Mesenchymal stem cell (in vitro differentiated cells and primary cell): ENCODE measurements at regions not wholly inside any gene's neighbourhood (a gene's known extent, or its start where the extent isn't known, plus 50 kb on each side); places are given as distances from the start of the nearest gene placed in this dataset.
A peak's percentile ranks its signal among the peaks of the same experiment; 100 is the strongest.

Experiments
- DNase-seq: peaks from one replicate; pipeline ENCODE4 v3.0.0-alpha.2; 2013
- H2AFZ ChIP-seq: one replicate; pipeline ENCODE4 v1.6.1; 2013; ENCODE audit warnings: low read depth, mild to moderate bottlenecking, control low read depth, inconsistent platforms, low read length, moderate library complexity
- H2AK5ac ChIP-seq: 2 replicates; pipeline ENCODE4 v1.6.1; 2013; ENCODE audit warnings: low read length, moderate library complexity, mild to moderate bottlenecking, inconsistent platforms; ENCODE audit not compliant: severe bottlenecking
- H2BK120ac ChIP-seq: one replicate; pipeline ENCODE4 v1.6.1; 2013; ENCODE audit warnings: low read depth, mild to moderate bottlenecking, inconsistent platforms, low read length, moderate library complexity
- H2BK12ac ChIP-seq, 2 experiments: one replicate each; pipeline ENCODE4 v1.6.1; 2013; ENCODE audit warnings: inconsistent platforms in 2 of 2, low read length in 2 of 2, mild to moderate bottlenecking in 2 of 2, moderate library complexity in 2 of 2, control low read depth in 1 of 2
- H2BK15ac ChIP-seq: one replicate; pipeline ENCODE4 v1.6.1; 2013; ENCODE audit warnings: mild to moderate bottlenecking, low read depth, inconsistent platforms; ENCODE audit not compliant: poor library complexity, severe bottlenecking
- H2BK5ac ChIP-seq: 2 replicates; pipeline ENCODE4 v1.6.1; 2013; ENCODE audit warnings: low read depth, mild to moderate bottlenecking, low read length, control low read depth, inconsistent platforms; ENCODE audit not compliant: poor library complexity, severe bottlenecking
- H3K14ac ChIP-seq, 2 experiments: one replicate each; pipeline ENCODE4 v1.6.1; 2013; ENCODE audit warnings: inconsistent platforms in 2 of 2, low read length in 2 of 2, control low read depth in 1 of 2, mild to moderate bottlenecking in 1 of 2, moderate library complexity in 1 of 2
- H3K18ac ChIP-seq, 2 experiments: one replicate each; pipeline ENCODE4 v1.6.1; 2013; ENCODE audit warnings: inconsistent platforms in 2 of 2, low read length in 2 of 2, control low read depth in 1 of 2, low read depth in 1 of 2, mild to moderate bottlenecking in 1 of 2
- H3K23ac ChIP-seq, 2 experiments: one replicate each; pipeline ENCODE4 v1.6.1; 2013; ENCODE audit warnings: inconsistent platforms in 2 of 2, low read length in 2 of 2, mild to moderate bottlenecking in 2 of 2, moderate library complexity in 2 of 2, control low read depth in 1 of 2
- H3K27ac ChIP-seq: 2 replicates; pipeline ENCODE4 v1.5.1; 2013; ENCODE audit warnings: mild to moderate bottlenecking, moderate library complexity, low read length, control low read depth, inconsistent platforms; ENCODE audit not compliant: poor library complexity, severe bottlenecking
- H3K27me3 ChIP-seq, 2 experiments: 2 replicates each; pipeline versions ENCODE4 v1.6.1 to v1.7.0; 2013; ENCODE audit warnings: low read length in 2 of 2, mild to moderate bottlenecking in 2 of 2, moderate library complexity in 2 of 2, control low read depth in 1 of 2, inconsistent platforms in 1 of 2; ENCODE audit not compliant: control insufficient read depth in 1 of 2, insufficient read depth in 1 of 2
- H3K36me3 ChIP-seq, 2 experiments: 2 replicates each; pipeline versions ENCODE4 v1.6.1 to v1.7.0; 2013; ENCODE audit warnings: low read length in 2 of 2, control low read depth in 1 of 2, inconsistent platforms in 1 of 2, low read depth in 1 of 2, mild to moderate bottlenecking in 1 of 2; ENCODE audit not compliant: insufficient read depth in 2 of 2, control insufficient read depth in 1 of 2
- H3K4ac ChIP-seq, 2 experiments: one replicate each; pipeline ENCODE4 v1.6.1; 2013; ENCODE audit warnings: inconsistent platforms in 2 of 2, low read length in 2 of 2, mild to moderate bottlenecking in 2 of 2, moderate library complexity in 2 of 2, control low read depth in 1 of 2, low read depth in 1 of 2
- H3K4me1 ChIP-seq: 2 replicates; pipeline ENCODE4 v1.6.1; 2013; ENCODE audit warnings: low read depth, low read length, control low read depth; ENCODE audit not compliant: control insufficient read depth, insufficient read depth
- H3K4me2 ChIP-seq: 2 replicates; pipeline ENCODE4 v1.6.1; 2013; ENCODE audit warnings: low read length, mild to moderate bottlenecking, inconsistent platforms; ENCODE audit not compliant: poor library complexity, severe bottlenecking
- H3K4me3 ChIP-seq, 2 experiments: 2 replicates each; pipeline versions ENCODE4 v1.5.1 to v1.7.0; 2013; ENCODE audit warnings: low read length in 2 of 2, mild to moderate bottlenecking in 2 of 2, control low read depth in 1 of 2, low read depth in 1 of 2; ENCODE audit not compliant: insufficient read depth in 1 of 2
- H3K79me1 ChIP-seq: replicated peaks from 2 replicates; pipeline ENCODE4 v1.6.1; 2013; ENCODE audit warnings: mild to moderate bottlenecking, control low read depth, low read length, inconsistent platforms; ENCODE audit not compliant: poor library complexity, severe bottlenecking
- H3K9ac ChIP-seq: 2 replicates; pipeline ENCODE4 v1.7.0; 2013; ENCODE audit warnings: mild to moderate bottlenecking, low read length, moderate library complexity
- H3K9me3 ChIP-seq: 2 replicates; pipeline ENCODE4 v1.7.0; 2013; ENCODE audit warnings: mild to moderate bottlenecking, low read length; ENCODE audit not compliant: control insufficient read depth
- H4K8ac ChIP-seq: one replicate; pipeline ENCODE4 v1.6.1; 2013; ENCODE audit warnings: inconsistent platforms, mild to moderate bottlenecking, low read length, moderate library complexity
- H4K91ac ChIP-seq: one replicate; pipeline ENCODE4 v1.6.1; 2013; ENCODE audit warnings: mild to moderate bottlenecking, low read length, inconsistent platforms
- WGBS: methylation state at CpG from one replicate; pipeline ENCODE4 v1.1.7; 2013; ENCODE audit warnings: mixed read lengths; 5-methylcytosine and 5-hydroxymethylcytosine counted together

DNA sequence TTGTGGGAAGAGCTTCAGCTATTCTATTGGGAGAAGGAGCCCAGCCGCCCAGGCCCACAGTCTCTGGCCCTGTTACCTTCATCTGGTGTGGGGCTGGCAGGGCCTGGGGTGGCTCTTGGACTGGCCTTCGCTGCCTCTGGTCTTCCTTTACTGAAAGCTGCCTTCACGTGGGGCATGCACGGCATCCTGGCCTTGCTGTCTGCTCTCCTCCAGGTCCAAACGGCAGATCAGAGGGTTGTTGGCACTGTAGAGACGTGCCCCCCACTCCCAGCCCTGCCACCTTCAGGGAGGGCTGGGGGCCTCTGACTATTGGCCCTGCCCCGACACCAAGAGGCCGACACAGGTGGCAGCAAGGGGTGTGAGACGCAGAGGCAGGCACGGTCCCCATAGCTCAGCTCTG, 291.3 kb upstream of the IRX1 start:
- H3K18ac ChIP-seq: no peak overlapping the region
- H3K79me1 ChIP-seq: no peaks in the 10 kb centered on the region
- no peak overlapping the region for H3K14ac ChIP-seq
- H4K91ac ChIP-seq: no peak overlapping the region
- no peaks in the 10 kb centered on the region for H3K4me1 ChIP-seq
- no peak overlapping the region for H2BK5ac ChIP-seq
- no peak overlapping the region for H2BK12ac ChIP-seq
- H3K27me3 ChIP-seq: no peaks in the 10 kb centered on the region
- H2BK15ac ChIP-seq: no peak overlapping the region
- WGBS: 71% methylated on average over 10 of the region's 10 CpGs
- no peak overlapping the region for H4K8ac ChIP-seq
- H3K4me2 ChIP-seq: no peak overlapping the region
- H3K9ac ChIP-seq: peak overlapping the region; percentile 26
- H2AFZ ChIP-seq: no peak overlapping the region
- H3K27ac ChIP-seq: no peak overlapping the region
- no peak overlapping the region for H3K4me3 ChIP-seq
- H3K9me3 ChIP-seq: no peaks in the 10 kb centered on the region
- H2AK5ac ChIP-seq: no peak overlapping the region
- no peak overlapping the region for H2BK120ac ChIP-seq
- H3K36me3 ChIP-seq: no peaks in the 10 kb centered on the region
- no peak for DNase-seq
- H3K4ac ChIP-seq: no peak overlapping the region
- no peak overlapping the region for H3K23ac ChIP-seq

- 84% methylated on average over 2 of the region's 3 CpGs for WGBS
- no peaks in the 10 kb centered on the region for H3K4me1 ChIP-seq
- peak overlapping the region; percentile 26 for H3K9ac ChIP-seq
- no peak overlapping the region for H3K14ac ChIP-seq
- no peak overlapping the region for H3K4me2 ChIP-seq
- H2BK12ac ChIP-seq: no peak overlapping the region
- H4K8ac ChIP-seq: no peak overlapping the region
- H3K9me3 ChIP-seq: no peaks in the 10 kb centered on the region
- H3K79me1 ChIP-seq: no peaks in the 10 kb centered on the region
- H2BK120ac ChIP-seq: no peak overlapping the region
- H2AFZ ChIP-seq: no peak overlapping the region
- no peak overlapping the region for H2BK5ac ChIP-seq
- no peak overlapping the region for H2AK5ac ChIP-seq
- H3K27me3 ChIP-seq: no peaks in the 10 kb centered on the region
- H3K4me3 ChIP-seq: no peak overlapping the region
- H3K36me3 ChIP-seq: no peaks in the 10 kb centered on the region
- no peak overlapping the region for H4K91ac ChIP-seq
- no peak overlapping the region for H3K18ac ChIP-seq
- H3K23ac ChIP-seq: no peak overlapping the region
- H3K4ac ChIP-seq: no peak overlapping the region
- H2BK15ac ChIP-seq: no peak overlapping the region
- no peak overlapping the region for H3K27ac ChIP-seq
- no peak for DNase-seq
Measured at GRCh38 chr5:3303777-3304176, 291.9 kb upstream of the IRX1 start.

- Histone ChIP-seq H3K27ac (no peak overlapping the region), H2BK120ac (no peak overlapping the region), H3K27me3 (no peaks in the 10 kb centered on the region), H2AFZ (no peak overlapping the region), H3K23ac (no peak overlapping the region), H2AK5ac (no peak overlapping the region), H2BK5ac (no peak overlapping the region), H3K36me3 (no peaks in the 10 kb centered on the region), H3K18ac (no peak overlapping the region), H3K4me1 (no peaks in the 10 kb centered on the region), H4K91ac (no peak overlapping the region), H2BK15ac (no peak overlapping the region), H3K4me3 (no peak overlapping the region), H3K9ac (no peak overlapping the region), H3K14ac (no peak overlapping the region), H2BK12ac (no peak overlapping the region), H4K8ac (no peak overlapping the region), H3K79me1 (no peaks in the 10 kb centered on the region), H3K4me2 (no peak overlapping the region), H3K9me3 (no peaks in the 10 kb centered on the region), H3K4ac (no peak overlapping the region)
- no peak for DNase-seq
- 38% methylated on average over 1 of the region's 1 CpG for WGBS
Measured at GRCh38 chr5:3302228-3302627, 293.4 kb upstream of the IRX1 start.

- 40% methylated on average over 10 of the region's 10 CpGs for WGBS
- no peak for DNase-seq
- Histone ChIP-seq H2AK5ac (no peak overlapping the region), H3K4me2 (no peak overlapping the region), H3K4me1 (no peaks in the 10 kb centered on the region), H3K36me3 (no peaks in the 10 kb centered on the region), H3K23ac (no peak overlapping the region), H3K18ac (no peak overlapping the region), H2BK15ac (no peak overlapping the region), H4K91ac (no peak overlapping the region), H3K27me3 (no peaks in the 10 kb centered on the region), H4K8ac (no peak overlapping the region), H2BK12ac (no peak overlapping the region), H2BK120ac (no peak overlapping the region), H2BK5ac (no peak overlapping the region), H3K4me3 (no peak overlapping the region), H3K79me1 (no peaks in the 10 kb centered on the region), H3K9me3 (no peaks in the 10 kb centered on the region), H3K9ac (no peak overlapping the region), H3K27ac (no peak overlapping the region), H3K4ac (no peak overlapping the region), H2AFZ (no peak overlapping the region), H3K14ac (no peak overlapping the region)
Measured at GRCh38 chr5:3301306-3301705, 294.3 kb upstream of the IRX1 start.
